SK-N-DZ (cell line): ENCODE measurements at regions not wholly inside any gene's neighbourhood (a gene's known extent, or its start where the extent isn't known, plus 50 kb on each side); places are given as distances from the start of the nearest gene placed in this dataset.

Source experiments
- DNase-seq: peaks from one replicate; pipeline ENCODE4 v3.0.0-alpha.2; 2015; ENCODE audit warnings: low spot score

DNA sequence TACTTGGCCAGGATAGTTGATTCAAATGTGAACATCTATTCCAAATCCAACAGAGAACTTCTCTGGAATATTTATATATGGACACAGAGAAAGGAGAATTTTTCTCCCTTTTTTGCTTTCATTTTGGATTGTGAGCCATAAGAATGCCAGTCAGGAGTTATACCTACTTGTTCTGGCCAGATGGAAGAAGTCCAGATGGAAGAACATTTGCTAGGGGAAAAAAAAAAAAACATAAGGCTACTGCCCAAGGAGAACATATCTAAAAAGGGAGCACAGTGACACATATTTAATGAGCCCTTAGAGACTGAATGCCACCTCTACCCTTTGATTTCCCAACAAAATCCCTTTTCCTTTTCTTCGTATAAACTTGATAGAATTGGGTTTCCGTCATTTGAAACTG is 61.7 kb upstream of the PPP2R2B start:
- DNase-seq = no peak

DNA sequence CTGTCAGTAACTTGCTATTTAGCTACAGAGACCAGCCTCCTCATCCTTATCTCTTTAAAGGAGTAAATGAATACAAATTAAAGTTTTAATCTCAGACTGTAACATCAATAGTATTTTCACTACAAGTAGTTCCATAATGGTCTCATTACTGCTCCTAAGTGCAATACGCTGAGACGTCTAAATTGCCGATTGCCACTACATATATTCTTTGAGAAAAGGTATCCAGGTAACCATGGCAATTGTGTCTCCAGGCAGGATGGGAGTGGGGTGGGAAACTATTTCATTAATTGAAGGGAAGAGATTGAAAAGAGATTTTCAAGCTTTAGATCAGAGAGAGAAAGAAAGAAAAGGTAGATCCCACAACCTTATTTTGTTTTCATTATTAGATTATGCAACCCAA is 65.5 kb upstream of the PPP2R2B start:
- no peak for DNase-seq

DNA sequence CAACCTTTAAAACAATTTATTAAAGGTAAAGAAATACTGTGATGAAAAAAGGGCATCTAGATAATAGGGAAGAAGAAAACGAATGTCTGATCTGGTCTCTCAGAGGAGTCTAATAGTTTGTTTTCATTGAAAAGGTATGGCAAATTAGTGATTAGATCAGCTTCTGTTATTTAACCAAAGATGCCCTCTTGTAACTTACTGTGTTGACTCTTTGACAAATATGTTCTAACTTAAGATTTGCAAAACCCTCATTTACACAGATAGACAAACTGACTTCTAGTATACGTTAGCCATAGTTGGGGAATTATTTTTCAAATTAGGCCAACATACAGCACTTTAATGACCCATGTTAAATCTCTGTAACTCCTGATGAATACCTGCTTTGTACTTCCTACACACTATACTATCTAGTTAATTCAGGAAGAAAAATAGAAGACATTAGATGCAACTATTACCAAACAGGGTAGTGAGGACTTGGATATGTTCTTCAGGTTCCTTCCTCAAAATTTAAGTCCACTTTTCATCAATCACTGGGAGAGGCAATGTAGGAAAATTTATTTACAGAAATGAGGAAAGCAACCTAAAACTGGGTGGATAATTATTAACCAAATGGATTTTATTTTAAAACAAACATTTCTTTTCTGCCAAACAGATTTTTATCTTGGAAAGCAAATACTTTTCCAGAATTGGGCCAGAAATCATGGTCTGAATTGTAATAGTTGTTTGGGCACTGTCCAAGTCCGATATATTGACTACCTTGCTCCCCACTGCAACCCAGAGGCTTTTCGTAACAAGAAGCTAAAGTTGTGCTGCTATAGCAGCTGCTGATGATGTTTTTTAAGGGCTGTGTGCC is 66.4 kb upstream of the PPP2R2B start:
- DNase-seq = no peak

DNA sequence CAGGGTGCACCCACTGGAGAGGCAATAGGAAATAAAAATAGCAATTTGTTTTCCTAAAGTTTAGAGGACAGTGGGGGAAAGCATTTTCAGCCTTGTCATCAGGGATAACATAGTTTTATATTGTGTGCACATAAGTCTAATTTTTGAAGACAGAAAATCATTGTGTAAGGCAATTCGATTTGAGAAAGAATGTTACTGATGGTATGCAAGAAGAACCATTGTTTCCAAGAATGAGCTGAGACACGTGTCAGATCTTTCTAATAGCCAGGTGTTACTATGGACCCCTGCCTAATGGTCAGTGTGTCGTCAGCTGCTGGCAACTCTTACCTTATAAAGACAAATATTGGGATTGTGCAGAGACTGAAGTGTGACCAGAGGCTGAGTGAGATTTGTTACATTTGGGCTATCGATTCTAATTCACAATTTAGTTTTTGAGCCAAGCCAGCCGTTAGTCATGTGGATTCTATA is 67.1 kb upstream of the PPP2R2B start:
- peak; percentile 20 for DNase-seq

DNA sequence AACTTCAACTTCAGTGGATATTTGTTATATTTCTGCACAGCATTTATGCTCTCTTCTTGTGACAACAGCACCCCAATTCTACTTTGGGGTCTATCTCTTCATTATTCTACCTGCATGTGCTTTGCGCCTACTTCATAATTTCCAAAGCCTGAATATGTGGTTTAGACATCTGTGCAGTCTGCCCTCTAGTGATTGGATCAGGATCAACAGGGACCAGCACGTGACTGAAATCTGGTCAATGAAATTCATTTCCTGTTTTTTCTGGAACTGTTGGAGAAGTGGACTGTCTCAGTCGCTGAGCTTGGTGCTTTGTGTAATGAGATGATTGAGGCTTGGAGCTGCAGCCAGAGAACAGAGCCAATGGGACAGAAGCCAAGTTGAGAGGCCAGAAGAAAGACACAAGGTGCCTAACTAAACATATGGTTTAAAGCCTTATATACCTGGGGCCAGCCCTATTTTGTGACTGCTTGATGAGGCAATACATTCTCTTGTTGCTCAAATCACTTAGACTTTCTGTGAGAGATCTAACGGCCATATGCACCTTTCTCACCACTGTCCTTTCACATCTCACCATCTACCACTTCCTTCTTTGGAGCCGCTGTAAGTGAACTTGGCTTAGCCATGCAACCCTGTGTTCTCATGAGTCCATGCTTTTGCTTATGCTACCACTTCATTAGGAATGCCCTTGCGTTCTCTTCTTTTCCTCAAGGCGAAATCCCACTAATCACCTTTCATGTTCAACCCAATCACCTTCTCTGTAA is 68.8 kb upstream of the PPP2R2B start:
- DNase-seq = peak; percentile 51

DNA sequence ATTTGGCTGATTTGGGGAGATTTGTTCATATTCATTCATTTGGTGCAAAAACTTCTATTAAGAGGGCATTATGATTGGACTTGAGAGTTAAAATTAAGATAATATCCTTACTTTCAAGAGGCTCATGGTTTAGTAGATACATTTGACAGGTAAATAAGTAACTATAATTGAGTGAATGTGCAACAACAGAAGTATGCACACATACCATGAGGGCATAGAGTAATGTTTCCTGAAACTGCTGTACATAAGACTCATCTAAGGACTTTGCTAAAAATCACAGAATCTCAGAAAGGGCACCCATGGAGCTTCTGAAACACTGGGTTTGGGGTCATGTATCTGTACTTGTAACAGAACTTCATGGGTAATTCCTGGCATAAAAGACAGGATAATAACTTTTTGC is 70.1 kb upstream of the PPP2R2B start:
- no peak for DNase-seq

DNA sequence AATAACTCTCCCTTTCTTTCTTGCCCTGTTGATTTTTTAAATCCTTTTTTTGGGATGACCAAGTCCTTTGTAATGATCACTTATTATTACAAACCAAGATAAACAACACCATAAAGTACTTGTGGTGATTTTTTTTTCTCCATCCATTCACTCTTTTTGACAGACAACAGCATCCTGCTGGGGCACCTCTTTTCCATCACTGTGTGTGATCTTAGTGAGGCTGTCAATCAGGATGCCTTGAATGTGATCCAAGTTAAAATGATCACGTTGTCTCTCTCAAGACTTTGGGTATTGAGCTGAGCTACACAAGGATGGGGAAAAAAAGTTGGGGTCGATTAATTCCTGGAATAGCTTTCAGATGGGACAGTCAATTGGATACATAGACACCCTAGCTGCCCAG is 73.6 kb upstream of the PPP2R2B start:
- DNase-seq = no peak

DNA sequence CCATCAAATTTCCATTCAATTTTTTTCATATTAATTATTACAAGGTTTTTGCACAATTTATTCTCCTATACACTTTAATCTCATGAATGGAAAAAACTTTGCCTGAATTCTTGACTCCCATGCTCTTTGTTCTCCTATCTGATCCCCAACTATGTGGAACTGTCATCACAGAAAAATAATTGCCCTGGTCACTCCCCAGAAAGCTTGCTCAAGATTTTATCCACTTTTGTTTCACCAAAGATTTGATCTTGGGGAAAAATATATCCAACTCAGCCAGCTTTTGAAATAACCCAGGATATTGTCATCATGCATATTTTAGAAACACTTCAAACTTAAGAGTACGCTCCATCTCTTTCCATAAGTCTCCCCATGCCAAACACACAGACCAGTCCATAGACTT is 77.7 kb upstream of the PPP2R2B start:
- no peak for DNase-seq

DNA sequence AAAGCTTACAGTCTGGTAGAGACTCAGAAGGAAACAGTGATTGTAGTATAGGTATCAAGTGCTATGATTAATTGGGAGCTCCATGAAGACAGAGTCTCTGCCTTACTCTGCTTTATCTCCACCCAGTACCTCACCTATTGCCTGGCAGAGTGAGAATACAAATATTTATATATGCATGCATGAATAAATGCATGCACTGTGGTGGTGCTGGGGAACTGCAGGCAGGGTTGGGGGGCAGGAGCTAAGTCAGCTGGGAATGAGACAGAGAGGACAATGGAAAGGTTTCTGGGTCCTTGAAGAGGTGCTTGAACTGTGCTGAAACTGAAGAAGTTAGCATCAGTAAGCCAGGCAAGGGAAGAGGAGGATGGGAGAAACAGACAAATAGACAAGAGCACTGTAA is 80.8 kb upstream of the PPP2R2B start:
- no peak for DNase-seq

DNA sequence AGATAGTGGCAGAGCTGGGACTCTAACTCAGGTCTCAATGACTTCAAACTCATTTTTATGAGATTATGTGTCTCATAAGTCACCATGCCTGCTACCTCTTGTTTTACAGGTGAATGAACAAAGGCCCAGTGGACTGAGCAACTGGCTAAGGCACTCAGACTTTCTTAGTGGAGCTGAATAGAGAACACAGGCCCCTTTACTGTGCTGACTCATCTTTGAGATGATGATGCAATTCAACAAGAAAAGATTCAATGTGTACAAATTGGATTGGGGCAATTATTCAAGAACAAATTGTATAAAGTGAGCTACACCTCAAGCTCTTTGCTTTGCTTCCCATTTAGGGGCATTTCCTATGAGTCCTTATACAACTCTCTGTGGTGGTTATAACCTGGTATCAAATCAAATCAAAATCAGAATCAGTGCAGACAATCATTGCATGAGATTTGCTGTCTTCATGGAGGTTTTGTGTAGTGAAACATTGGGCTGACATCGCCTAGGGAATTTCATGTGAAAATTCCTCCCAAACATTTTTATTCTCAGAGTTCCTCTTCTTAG is 84.3 kb upstream of the PPP2R2B start:
- DNase-seq = no peak

DNA sequence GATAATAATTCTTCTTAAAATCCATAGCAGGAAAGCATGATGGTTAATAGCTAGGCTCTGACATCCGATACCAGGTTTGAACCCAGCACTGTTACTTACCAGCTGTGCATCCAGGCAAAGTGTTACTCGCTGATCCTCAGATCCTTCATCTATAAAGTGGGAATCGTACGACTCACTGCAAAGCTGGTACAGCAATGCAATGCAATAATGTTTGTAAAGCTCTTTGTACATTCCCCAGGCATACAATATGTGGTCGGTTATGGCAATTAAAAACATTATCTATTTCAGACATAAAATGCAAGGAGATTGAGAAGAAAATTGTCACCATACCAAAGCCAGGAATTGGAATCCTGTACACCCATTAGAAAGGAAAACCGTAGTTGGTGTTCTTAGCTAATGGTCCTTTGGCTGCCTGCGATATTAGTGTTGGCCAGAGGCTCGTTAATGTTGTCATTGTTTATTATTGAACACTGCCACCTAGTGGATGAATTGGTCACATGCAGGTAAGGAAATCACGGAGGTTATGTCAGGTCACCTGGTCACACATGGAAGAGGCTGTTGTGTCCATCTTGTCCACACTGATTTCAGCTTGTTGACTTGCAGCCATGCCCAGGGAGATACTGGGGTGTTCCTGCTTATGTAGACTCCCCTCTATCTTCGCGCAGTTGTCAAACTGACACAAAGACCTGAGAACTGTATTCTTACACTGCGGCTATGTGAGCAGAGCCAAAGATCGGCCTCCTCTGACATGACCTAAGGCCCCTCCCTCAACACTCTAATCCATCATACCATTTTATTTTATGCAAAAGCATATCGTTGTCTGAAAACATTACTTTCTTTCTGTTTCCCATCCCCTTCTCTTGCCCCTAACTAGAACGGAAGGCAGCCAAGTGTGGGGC is 87.5 kb upstream of the PPP2R2B start:
- DNase-seq = peak; percentile 86

DNA sequence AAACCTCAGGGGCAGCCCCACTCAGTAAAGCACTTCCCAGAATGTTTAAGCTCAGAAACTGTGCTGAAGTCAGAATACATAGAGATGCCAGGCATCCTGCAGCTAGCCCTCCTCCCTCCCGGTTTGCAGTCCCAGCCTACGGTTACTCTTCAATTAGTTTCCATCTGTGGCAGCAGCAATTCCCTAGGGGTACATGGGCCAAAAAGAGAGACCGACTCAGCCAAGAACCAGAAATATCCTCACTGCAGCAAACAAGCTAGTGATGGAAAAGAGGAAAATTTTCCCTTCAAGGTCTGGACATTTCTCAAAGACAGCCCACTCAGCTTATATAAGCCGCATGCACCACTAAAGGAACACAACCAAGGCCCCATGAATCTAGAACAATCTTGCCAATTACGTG is 89.1 kb upstream of the PPP2R2B start:
- DNase-seq = peak; percentile 58

DNA sequence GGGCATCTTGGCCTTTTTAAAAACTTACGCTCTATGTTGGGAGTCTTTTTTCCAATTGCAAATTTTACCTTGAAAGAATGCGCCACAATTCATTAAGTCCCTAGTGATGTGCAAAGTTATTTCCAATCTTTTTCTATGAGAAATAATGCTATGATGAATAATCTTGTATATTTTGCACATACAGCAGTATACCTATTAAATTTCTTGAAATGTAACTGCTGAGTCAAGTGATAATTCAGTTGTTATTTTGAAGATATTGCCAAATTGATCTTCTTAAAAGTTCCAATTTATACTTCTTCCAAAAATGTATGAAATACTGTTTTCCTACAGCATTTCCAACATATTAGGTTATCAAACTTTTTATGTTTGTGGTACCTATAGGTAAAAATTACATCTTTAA is 92.8 kb upstream of the PPP2R2B start:
- DNase-seq = no peak

DNA sequence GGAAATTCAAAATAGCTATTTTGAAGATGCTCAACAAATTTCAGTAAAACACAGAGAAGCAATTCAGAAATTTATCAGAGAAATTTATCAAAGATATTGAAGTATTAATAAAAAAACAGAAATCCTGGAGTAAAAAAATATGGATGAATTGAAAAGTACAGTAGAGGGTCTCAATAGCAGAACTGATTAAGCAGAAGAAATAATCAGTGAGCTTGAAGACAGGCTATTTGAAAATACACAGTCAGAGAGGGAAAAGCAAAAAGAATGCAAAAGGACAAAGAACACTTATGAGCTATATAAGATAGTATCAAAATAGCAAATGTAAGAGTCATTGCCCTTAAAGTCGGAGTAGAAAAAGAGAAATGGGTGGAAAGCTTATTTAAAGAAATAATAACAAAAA is 107.9 kb upstream of the PPP2R2B start:
- no peak for DNase-seq

DNA sequence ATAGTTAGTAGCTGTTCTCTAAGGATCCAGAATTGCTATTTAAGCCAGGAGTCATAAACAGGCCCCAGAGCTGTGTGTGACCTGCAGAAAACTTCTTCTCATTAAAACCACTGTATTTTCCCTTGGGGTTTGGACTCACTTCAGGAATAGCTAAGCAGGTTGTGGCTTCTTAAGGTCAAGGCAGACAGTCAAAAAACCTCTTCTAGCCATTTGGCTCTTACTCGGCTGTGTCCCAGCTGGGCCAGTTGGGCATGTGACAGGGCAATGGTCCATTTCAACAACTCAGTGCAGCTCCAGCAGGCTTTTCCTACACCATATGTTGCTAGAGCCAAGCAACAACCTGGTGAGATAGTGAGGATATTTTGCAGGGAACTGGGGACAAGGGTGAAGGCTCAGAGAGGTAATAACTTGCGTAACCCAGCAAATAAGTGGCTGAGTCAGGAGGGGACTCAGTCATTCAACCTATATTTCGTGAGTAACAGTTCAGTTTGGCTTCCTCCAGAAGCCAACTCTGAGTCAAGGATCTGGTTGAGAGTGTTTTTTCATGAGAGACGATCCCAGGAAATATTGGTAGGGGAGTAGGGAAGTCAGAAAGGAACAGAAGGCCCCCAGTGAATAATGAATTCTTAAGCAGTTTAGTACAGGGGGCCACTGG is 115.4 kb upstream of the PPP2R2B start:
- DNase-seq = no peak

DNA sequence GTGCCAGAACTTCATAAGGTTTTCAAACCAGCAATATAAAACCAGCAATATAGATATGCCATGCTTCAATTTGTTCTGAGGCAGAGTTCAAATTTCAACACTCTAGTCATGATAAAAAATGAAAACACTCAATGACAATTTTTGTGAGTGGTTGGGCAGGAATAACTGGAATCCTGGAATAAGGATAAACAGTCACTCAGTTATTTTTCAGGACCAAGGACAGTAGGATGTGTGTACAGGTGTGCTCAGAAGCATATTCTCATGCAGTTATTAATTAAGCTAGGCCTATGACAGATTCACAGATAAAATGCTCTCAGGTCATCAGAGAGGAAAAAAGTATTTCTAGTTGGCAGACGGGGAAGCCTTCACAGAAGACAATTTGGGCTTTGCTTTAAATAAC is 117.3 kb upstream of the PPP2R2B start:
- no peak for DNase-seq

DNA sequence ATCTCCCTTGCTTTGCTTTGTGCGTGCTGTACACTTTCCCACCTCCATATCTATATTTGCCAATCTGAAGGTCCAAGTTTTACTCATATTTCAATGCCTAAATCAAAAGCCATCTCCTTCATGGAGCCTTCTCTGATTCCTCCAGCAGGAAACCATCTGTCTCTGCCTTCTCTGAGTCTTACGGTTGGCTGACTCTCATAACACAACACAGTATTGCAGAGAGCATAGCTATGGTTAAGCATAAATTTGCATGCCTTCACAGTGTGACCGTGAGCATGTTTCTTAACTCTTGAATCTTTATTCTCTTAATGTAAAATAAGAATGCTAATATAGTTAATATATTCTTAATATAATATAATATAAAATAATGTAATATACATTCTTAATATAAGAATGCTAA is 136.8 kb upstream of the PPP2R2B start:
- DNase-seq = no peak

DNA sequence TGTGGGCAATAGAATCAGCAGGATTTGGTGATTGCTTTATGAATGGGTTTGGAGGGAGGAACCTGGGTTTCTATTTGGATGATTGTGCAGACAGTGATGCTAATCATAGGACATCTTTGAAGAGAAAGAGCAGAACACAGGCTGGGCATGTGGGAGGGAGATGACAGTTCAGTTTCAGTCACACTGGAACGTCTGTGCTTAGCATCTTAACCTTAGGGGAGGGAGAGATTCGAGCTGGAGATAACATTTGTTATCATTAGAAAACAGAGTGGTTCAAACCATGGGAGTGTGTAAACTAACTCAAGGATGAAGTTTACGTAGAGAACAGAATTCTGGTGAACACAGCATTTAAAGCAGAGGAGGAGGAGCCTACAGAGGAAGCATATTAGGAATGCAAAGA is 138.6 kb upstream of the PPP2R2B start:
- DNase-seq = peak; percentile 85

DNA sequence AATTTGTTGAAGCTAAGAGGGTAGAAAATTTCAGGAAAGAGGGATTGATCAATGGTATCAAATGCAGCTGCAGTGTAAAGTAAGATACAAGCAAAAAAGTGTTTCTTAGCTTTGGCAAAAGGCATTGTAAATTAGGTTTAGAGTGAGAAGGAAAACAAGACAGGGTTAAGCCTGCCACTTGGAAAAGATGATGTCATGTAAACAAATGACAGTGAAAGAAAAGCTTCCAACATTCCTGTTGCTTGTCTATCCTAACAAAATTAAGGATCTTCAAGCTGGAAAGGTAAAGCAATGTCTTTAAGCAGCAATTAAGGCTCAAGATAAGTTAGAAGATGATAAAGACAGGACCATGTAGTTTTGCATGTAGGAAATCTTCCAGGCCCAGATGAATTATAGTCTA is 139.1 kb upstream of the PPP2R2B start:
- DNase-seq = peak; percentile 34

DNA sequence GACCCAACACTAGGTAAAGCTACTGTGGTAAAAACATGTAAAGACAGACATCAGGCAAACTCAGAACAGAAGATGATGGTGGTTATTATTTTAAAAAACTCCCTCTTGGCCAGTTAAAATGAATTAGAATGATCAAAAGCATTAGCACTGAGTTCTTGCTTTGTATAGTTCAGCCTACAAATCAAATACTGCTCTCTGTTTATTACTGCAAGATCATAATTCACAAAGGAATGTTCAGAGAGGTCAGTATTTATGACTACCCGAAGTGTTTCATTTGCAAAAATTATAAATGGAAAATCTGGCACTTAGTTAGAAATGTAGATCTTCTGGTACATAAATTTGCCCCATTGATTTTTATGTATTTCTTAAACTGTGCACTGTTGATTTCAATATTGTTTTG is 140.3 kb upstream of the PPP2R2B start:
- DNase-seq = no peak

DNA sequence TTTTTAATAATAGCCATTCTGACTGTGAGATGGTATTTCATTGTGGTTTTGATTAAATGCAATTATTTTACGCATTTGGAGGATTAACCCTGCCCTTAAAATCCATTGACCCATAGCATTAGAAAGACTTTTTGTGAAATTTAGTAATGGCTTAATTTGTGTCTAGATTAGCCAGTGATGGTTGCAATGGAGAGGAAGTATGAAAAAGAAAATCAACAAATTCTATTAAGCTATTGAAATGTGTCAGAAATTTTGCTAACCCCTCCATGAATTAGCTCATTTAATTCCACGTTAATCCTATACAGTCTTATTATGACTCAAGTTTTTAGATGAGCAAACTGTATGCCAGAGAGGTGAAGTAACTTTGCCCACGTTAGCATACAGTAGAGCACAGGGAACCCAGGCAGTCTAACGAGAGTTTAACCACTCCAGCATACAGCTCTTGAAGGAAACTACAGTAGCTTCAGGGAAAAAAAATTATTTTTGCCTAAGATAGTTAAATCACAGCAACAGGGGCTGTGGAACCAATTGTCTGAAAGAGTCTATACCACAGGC is 158.2 kb upstream of the PPP2R2B start:
- DNase-seq = no peak
